HG03432 (cell line): ENCODE measurements at regions not wholly inside any gene's neighbourhood (a gene's known extent, or its start where the extent isn't known, plus 50 kb on each side); places are given as distances from the start of the nearest gene placed in this dataset.

Experiments used
- ATAC-seq: cut with Tn5 transposase; IDR thresholded peaks from one replicate; pipeline ENCODE4 v1.9.1; 2021; ENCODE audit warnings: mild to moderate bottlenecking, moderate library complexity; ENCODE audit not compliant: unreplicated experiment

- ATAC-seq, result no peak
These were observed 586.1 kb upstream of the CELF2 start for GRCh38 chr10:10431422-10432066.

DNA sequence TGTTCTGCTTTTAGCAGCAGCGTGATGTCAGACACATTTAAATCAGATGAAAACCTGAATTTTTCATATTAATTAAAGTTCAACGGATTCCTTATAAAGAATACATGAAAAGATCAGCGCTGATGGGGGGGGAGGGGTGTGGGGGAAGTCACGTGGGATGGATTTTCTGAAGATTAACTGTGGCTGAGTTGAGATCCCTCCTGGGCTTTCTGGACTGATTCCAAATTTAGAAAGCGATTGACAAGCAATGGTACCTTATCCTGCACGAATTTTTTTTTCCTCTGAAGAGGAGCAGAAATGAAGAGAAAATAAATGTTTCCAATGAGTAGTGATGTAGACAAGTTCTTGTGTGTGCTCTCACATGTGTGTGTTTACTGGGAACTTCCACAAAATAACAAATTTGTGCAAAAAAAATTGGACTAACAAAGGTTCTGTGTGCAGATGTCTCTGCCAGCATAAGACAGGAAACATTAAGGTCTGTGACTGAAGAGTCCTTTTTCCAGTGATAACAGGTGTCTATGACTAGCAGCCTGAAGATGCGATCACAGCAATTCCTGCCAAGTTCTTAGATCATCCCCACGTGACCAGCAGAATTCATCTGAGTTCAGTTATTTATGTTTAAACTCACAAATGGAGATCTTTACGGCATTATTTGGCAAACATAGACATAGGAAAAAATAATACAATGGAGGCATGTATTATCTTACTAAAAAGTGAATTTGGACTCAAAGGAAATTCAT is 585.2 kb upstream of the CELF2 start:
- ATAC-seq, result no peak

DNA sequence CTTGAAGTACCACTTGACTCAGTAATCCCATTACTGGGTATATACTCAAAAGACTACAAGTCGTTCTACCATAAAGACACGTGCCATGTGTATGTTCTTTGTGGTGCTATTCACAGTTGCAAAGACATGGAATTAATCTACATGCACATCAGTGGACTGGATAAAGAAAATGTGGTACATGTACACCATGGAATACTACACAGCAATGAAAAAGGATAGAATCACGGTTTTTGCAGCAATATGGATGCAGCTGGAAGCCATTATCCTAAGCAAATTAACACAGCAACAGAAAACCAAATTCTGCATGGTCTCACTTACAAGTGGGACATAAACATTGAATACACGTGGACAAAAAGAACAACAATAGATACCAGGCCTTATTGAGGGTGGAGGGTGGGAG is 583.4 kb upstream of the CELF2 start:
- ATAC-seq, result no peak

DNA sequence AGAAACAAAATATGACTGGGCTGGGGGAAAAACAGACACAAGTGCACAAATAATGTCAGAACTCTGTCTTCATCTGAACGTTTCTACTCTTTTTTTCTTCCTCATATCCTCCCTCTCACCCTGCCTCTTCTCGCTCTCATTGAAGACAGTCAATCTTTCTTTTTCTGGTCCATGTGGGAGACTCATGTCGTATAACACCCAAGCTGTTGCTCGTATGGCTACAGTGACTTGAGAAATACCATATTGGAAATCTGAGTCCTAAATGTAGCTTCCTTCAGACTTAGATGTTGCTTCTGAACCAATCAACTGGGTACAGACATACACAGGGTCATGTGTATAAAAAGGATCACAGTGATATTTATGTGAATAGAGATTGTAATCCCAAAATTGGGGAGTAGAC is 579.8 kb upstream of the CELF2 start:
- no peak for ATAC-seq

DNA sequence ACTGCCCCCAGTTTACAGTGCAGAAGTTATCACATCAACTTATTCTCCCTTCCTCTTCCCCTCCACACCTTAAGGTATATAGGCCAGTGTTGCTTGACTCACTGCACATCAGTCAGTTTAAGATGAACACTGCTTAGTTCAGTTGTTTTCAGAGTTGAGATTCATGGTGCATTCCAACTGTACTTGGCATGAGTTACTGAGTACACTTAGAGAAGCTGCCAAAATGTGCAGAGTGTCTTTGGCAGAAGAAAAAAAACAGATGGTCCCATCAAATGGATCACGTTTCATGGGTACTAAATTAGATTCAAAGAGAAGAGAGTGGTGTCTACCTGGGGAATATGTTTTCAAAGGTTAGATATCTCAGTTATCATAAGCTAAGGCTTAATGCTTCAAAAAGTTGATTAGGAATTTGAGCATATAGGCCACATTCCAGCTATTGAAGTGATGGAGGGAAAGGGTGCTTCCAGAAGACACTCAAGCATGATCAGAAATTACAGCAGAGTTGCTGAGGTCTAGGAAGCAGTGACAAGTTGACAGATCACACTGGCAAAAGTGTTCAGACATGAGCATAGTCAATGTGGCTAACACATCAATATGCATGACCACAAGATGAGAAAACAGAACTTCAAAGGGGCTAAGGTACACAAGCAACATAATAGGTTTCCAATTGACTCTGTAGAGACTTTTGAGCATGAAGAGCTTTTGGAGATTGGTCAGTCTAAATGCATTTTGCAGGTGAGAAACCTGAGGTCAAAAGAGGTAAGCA is 579.2 kb upstream of the CELF2 start:
- ATAC-seq, result no peak

DNA sequence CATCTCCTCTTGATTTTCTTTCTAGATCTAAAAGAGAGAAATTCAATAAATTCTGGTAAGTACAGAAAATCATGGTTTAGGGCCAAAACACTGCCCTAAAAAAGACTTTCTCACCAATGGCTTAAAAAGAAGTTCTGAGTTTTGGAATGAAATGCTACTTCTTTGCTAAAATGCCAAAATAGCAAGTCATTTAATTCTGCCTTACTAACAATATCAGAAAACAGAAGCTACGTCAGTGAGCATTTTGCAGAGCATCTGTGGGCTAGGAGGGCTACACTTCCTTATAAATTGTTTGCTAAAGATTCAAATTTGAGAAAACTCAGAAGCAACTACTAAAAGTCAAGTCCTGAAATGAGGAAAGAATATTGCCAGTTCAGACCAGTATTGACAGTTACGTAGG is 560.8 kb upstream of the CELF2 start:
- ATAC-seq, result no peak

DNA sequence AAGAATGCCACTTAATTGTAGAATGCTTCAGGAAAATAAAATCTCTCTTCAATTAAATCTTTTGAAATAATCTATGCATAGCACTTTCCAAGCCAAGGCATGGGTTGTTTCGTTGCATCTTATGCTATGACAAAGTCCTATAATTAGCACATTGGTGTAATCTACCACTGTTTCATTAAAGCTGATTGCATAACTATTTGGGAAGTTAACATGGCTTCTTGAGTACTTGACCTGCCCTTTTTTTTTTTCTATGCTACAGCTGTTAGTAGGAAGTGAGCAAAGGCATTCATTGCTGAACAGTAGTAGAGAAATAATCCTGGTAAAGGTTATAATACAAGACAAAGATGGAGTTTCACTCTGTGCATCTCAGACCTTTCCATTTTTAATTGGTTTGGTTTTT is 557.2 kb upstream of the CELF2 start:
- no peak for ATAC-seq

DNA sequence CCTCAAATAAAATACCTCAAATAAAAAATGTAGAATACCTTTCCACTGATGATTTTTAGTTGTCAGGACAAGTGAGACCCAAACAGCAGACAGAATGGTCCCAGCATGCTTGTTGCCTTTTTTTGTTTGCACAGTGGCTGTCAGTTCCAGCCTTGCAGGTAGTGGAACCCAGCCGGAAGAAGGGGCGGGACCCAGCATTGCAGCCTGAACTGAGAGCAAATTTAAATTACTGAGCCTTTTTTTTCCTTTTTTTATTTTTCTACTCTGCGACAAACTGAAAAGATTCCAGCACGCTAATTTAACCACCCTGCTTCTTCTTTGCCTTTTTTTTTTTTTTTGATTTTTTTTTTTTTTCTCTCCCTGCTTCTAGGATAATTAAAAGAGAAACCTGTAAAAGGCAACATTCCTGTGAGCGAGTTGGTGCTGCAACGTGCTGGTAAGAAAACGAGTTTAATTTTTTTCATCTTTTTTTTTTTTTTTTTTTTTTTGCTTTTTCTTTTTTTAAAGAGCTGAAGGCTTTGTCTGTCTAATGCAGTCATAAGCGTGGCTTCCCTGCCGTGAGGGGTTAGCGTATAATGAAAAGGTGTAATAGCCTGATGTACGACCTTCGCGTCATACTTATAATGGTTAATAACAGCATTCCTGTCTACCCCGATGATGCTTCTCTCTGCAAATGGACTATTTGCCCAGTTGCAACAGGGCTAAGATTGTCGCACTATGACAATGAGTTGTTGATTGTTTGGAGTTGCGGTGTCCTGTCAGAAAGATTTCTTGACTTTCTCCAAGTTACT is 555.3 kb upstream of the CELF2 start:
- no peak for ATAC-seq

GRCh38 chr10:10471758-10472157 is 545.9 kb upstream of the CELF2 start:
- no peak for ATAC-seq

- ATAC-seq, result no peak
These were observed 541.9 kb upstream of the CELF2 start for GRCh38 chr10:10475812-10476211.

GRCh38 chr10:10477844-10478243 is 539.8 kb upstream of the CELF2 start:
- no peak for ATAC-seq

- ATAC-seq, result no peak
These were observed 538.2 kb upstream of the CELF2 start for GRCh38 chr10:10479465-10479864.

- no peak for ATAC-seq
These were observed 535.1 kb upstream of the CELF2 start for GRCh38 chr10:10482613-10483012.

DNA sequence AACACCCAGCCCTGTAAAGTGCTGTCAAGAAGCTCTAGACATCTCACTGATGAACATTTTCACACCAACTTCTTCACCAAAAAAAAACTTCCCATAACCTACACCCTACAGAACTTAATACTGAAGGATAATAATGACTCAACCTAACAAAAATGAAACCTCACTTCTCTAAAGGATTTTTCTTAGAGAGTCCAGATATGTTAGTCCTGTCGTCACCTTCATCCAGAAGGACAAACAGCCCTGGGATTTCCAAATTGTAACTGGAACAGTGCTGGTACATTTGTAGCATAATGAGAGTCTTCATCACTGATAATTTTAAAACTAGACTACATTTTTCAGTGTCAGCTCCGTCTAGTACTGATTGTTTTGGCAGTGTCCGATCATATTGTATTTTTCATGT is 528.6 kb upstream of the CELF2 start:
- no peak for ATAC-seq

GRCh38 chr10:10489805-10490571 is 527.7 kb upstream of the CELF2 start:
- no peak for ATAC-seq

GRCh38 chr10:10490581-10490980 is 527.1 kb upstream of the CELF2 start:
- no peak for ATAC-seq

DNA sequence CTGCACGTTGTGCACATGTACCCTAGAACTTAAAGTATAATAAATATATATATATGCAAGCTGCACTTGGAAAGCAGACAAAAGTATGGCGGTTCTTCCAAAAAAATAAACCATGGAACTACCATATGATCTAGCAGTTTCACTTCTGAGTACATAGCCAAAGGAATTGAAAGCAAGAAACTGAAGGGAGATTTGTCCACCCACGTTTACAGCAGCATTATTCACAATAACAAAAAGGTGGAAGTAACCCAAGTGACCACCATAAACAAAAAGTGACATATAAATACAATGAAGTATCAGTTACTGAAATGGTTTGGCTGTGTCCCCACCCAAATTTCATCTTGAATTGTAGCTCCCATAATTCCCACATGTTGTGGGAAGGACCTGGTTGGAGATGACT is 525.3 kb upstream of the CELF2 start:
- no peak for ATAC-seq

DNA sequence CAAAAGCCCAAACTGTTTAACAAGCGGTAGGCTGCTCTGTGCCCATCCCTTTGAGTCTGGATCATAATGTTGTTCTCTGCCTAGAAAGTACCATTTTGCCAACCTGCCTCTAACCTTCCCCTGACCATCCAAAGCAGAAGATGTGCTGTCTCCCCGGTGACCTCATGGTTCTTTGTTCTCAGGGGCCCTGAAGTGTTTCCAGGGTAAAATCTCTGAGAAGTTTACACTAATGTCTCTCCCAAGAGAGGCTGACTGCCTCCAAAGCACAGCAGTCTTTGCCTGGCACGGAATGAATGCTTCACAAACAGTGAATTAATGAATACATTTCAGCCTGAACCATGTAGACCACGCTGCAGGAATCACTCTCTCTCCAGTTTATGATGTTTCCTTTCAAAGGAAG is 523.8 kb upstream of the CELF2 start:
- ATAC-seq, result no peak

DNA sequence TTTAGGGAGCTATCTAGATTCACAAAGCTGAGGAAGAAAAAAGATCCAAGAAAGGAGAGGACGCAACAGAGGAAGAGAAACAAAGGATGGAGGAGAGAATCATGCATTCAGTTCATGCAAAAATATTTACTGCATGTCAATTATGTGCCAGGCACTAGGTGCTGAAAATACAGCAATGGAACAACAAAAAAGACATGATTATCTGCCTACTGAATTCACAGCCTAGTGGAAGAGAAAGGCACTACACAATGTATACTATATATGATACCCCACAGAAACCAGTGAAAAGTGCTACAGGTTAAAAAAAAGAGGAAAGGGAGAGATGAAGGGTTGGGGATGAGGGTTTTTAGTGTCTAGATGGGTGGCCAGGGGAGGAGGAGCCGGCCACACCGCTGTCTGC is 520.4 kb upstream of the CELF2 start:
- no peak for ATAC-seq

DNA sequence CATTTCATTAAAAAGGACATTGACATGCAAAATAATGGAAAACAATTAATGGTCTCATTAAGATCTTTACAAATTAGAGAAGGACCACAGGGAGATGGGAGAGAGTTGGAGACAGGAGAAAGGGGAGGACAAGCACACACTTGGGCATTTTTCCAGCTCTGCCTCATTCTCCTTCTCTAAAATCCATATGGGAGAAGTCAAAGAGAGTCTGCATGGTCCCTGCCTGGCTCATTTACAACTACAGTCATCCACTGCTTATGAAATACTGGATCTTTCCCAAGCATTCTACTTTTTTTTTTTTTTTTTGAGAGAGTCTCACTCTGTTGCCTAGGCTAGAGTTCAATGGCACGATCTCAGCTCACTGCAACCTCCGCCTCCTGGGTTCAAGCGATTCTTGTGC is 518.9 kb upstream of the CELF2 start:
- no peak for ATAC-seq

DNA sequence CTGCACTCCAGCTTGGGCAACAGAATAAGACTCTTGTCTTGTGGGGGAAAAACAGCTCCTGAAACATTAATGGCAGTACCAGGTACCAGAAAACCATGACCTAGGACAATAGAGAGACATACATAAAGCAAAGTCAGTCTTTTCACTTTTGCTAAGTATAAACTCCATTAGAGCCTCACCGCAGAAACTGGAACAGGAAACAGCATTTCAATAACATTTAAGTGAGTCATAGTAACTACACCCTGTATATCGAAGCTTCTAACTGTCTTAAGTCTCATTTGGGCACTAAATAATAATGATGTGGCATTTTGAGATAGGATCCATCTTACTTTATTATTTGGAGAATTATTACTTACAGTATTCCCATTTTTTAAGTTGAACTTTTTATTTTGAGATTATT is 517.8 kb upstream of the CELF2 start:
- no peak for ATAC-seq
